HG03066 (cell line): ENCODE measurements at regions not wholly inside any gene's neighbourhood (a gene's known extent, or its start where the extent isn't known, plus 50 kb on each side); places are given as distances from the start of the nearest gene placed in this dataset.

Source experiments
- ATAC-seq: cut with Tn5 transposase; IDR thresholded peaks from one replicate; pipeline ENCODE4 v1.9.1; 2021; ENCODE audit warnings: low read depth; ENCODE audit not compliant: unreplicated experiment

DNA sequence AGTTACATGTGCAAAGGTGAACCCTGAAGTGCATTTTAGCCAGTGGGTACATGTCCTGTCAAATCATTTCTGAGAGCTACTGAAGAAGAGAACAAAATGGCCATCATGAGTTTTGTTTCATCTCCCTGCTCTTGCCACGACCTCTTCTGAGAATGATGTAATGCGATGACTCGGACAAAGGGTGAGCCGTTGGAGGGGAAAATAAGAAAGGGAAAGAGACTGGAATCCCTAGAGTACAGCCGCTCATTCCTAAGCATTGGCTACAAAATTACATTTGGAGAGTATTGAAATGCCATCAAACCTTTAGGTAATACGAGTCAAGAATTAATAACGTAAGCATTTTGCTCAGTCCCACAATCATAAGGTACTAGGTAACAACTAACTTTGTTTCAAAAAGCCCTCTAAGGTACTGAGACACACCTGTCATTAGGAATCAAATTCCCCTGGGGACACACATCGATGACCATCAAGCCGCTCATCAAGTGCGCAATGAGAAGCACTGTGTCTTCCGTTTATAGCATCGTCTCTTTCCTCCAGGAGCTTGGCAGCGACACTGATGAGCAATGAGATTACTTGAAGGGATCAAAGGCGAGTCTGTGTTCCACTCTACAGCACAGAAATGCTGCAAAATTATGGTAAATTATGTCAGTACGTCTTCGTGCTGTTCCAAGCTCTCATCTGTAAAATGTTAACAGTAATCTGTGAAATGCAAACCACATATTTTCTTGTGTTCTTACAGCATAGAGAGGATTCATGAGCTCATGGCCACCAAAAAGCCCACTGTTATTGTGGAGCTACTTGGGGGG lies 97.3 kb upstream of the PIEZO2 start:
- no peak for ATAC-seq

DNA sequence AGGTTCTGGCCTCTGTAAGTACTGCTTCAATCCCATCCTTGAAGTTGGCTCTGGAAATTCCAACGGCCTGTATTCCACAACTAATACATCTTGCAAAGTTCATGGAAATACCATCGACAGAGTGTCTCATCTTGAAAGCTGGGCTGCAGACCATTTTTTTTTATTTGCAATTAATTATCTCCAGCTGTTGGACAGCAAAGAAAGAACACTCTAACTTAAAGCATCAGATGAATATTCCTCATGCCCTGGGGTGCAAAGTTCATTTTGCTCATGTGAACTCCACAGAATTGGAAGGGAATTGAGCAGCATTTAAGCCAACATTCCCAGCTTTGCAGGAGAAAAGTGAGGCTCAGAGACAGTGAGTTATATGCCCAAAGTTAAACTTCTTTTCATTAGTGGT lies 96.5 kb upstream of the PIEZO2 start:
- no peak for ATAC-seq

DNA sequence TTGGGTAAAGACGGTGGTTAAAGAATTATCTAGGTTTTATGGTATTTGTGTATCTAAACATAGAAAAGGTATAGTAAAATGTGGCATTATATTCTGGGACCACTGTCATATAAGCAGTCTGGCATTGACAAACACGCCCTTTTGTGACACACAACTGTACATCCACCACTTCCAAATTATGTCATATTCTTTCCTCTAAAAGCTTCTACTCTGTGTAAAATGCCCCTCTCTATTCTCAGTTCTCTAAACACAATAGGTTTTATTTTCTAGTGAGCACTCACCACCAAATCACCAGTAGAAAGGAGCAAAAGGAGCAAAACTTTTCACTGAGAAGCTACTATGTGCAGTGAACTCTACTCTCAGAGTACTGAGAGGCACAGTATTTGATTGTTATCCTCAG lies 88.1 kb upstream of the PIEZO2 start:
- no peak for ATAC-seq

DNA sequence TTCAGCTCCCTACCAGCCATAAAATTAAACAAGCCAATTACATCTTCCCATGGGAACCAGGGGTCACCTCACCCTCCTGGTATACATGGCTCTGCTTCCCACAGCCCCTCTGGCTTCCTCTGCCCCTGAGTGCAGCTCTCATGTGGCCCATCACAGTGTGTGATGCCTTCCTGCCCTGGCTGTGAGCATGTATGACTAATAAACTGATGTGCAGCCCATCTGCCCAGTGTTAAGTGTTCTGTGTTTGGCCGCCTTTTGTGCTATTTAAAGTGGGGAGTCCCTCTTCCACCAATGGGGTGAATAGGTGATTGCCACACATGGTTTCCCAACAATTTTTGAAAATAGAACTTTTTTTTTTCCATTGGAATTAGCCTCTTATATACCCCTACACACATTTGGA lies 87.7 kb upstream of the PIEZO2 start:
- ATAC-seq = no peak

DNA sequence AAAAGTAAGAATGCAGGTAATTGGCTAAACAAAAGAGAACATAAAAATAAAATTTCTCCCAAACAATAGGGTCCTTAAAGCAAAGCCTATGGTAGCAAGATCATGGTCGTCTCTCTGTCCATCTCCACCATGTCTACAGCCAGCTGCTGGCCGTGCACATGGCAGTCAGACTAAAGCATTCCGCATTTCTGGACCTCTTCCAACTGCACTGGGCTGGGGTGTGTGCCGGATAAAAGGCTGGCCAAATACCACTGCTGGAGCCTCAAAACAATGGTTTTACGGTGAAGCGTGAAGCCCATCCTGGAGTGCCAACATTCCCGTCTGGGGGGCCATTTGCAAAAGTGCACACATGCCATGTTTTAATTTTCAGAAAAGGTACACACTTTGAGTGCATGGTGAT lies 74.8 kb upstream of the PIEZO2 start:
- no peak for ATAC-seq

DNA sequence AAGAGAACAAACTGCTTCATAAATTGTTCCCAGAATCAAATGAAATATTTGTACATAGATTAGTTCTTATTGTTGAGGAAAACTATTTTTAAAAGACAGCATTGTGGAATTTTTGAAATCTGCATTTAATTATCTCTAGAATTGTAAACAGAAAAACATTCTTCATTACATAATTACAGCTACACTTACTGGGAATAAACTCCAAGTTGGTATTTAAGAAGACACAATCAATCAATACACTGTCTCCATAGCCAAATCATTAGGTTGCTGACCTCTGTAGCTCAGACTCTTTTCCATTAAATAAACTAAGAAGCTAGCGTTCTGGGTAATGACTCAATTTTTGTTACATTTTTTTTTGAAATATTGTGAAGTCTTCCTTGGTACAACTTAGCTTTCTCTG lies 70.2 kb upstream of the PIEZO2 start:
- ATAC-seq = no peak

DNA sequence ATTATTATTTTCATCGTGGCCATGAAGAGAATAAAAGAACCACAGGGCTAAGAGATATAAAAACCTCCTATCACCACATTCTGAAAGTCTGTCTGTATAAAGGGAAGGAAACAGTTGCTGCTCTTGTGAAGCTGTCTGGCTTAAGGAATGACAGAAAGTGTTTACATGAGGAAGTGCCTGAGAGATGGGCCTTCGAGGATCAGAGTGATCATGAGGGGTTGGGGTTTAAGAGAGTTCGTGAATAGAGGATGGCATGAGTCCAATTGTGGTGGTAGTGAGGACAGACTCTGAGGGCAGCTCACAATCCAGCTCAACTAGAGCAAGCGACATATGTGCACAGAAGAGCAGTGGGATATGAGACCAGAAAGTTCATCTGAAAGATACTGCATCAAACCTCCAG lies 65.8 kb upstream of the PIEZO2 start:
- no peak for ATAC-seq

DNA sequence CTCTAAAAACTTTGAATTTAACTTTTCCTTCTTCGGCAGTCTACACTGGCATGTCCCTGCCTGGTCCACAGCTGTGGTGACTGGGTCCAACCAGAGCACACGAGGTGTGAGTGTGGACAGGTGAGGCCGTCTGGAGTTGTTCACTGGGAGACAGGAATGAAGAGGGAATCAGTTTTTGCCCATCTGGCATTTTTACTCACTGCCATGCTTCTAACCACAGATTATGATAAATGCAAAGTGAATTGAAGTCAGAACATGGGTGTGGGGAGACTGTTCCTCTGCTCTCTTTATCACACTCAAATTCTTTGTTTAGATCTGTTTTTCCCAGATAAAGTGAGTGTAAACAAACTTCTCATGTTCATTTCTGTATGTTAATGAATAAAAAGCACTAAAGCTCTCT lies 54.7 kb upstream of the PIEZO2 start:
- no peak for ATAC-seq

DNA sequence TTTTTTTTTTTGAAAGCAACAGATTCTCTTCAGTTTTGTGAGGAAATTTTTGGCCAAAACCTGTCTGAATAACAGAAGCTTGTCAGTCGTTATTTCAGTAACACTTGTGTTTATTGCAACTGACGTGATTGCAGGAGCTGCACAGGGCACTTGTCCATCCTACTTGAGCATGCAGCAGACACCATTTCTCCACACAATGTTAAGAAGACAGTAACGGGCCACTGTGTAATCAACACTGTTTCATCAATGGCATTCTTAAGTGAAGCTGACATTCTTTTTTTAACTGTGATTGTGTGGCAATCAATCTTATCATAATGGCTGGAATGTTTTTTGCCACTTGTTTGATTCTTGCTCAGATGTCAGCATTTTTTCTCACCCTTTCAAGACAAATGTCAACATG lies 50.1 kb upstream of the PIEZO2 start:
- ATAC-seq = no peak
